Ishikawa (cell line): ENCODE measurements at regions not wholly inside any gene's neighbourhood (a gene's known extent, or its start where the extent isn't known, plus 50 kb on each side); places are given as distances from the start of the nearest gene placed in this dataset.

Experiments used
- CEBPB ChIP-seq: IDR thresholded peaks from 2 replicates; pipeline ENCODE4 v1.6.1; 2012
- EGR1 ChIP-seq: IDR thresholded peaks from 2 replicates; pipeline ENCODE4 v1.6.1; 2012
- EP300 ChIP-seq: IDR thresholded peaks from 2 replicates; pipeline ENCODE4 v1.6.1; 2012; ENCODE audit warnings: borderline replicate concordance
- NFIC ChIP-seq: IDR thresholded peaks from 2 replicates; pipeline ENCODE4 v1.6.1; 2012
- RAD21 ChIP-seq: IDR thresholded peaks from 2 replicates; pipeline ENCODE4 v1.6.1; 2012; ENCODE audit warnings: low read depth
- TAF1 ChIP-seq: IDR thresholded peaks from 2 replicates; pipeline ENCODE4 v1.6.1; 2012; ENCODE audit warnings: low read depth, mild to moderate bottlenecking
- TCF12 ChIP-seq: IDR thresholded peaks from 2 replicates; pipeline ENCODE4 v1.6.1; 2012; ENCODE audit warnings: low read depth
- TEAD4 ChIP-seq: IDR thresholded peaks from 2 replicates; pipeline ENCODE4 v1.6.1; 2012
- TF ChIP-seq, protein P1 (sequence below): IDR thresholded peaks from 2 replicates; pipeline ENCODE4 v1.6.1; 2012; ENCODE audit warnings: low read depth, mild to moderate bottlenecking
- TF ChIP-seq, protein P2 (sequence below): IDR thresholded peaks from 2 replicates; pipeline ENCODE4 v1.6.1; 2012

DNA sequence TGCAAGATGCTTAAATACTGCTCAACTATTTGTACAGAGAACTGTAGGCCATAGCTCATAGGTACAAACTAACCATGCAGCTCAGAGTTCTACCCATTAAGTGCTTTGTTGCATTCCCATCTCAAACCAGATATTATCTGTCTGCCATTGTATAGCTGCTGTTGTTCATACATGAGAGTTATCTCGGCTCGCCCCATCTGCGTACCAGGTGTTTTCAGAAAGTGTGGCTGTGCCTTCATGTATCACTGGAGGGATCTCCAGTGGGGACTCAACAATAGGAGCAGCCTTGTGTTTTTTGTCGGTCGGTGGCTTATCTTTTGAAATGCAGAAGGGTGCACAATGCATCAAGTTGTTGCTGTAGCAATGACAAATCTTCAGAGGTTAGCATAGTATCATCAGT lies 678.3 kb downstream of the RERGL start:
- no peak for TF ChIP-seq NFIC
- TF ChIP-seq TEAD4, result no peak
- TF ChIP-seq EGR1, result no peak
- TF ChIP-seq RAD21, result no peak
- TF ChIP-seq, protein P1, sequence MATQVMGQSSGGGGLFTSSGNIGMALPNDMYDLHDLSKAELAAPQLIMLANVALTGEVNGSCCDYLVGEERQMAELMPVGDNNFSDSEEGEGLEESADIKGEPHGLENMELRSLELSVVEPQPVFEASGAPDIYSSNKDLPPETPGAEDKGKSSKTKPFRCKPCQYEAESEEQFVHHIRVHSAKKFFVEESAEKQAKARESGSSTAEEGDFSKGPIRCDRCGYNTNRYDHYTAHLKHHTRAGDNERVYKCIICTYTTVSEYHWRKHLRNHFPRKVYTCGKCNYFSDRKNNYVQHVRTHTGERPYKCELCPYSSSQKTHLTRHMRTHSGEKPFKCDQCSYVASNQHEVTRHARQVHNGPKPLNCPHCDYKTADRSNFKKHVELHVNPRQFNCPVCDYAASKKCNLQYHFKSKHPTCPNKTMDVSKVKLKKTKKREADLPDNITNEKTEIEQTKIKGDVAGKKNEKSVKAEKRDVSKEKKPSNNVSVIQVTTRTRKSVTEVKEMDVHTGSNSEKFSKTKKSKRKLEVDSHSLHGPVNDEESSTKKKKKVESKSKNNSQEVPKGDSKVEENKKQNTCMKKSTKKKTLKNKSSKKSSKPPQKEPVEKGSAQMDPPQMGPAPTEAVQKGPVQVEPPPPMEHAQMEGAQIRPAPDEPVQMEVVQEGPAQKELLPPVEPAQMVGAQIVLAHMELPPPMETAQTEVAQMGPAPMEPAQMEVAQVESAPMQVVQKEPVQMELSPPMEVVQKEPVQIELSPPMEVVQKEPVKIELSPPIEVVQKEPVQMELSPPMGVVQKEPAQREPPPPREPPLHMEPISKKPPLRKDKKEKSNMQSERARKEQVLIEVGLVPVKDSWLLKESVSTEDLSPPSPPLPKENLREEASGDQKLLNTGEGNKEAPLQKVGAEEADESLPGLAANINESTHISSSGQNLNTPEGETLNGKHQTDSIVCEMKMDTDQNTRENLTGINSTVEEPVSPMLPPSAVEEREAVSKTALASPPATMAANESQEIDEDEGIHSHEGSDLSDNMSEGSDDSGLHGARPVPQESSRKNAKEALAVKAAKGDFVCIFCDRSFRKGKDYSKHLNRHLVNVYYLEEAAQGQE, result no peak
- TF ChIP-seq EP300, result no peak
- no peak for TF ChIP-seq TCF12
- TF ChIP-seq, protein P2, sequence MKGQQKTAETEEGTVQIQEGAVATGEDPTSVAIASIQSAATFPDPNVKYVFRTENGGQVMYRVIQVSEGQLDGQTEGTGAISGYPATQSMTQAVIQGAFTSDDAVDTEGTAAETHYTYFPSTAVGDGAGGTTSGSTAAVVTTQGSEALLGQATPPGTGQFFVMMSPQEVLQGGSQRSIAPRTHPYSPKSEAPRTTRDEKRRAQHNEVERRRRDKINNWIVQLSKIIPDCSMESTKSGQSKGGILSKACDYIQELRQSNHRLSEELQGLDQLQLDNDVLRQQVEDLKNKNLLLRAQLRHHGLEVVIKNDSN, result no peak
- no peak for TF ChIP-seq TAF1
- TF ChIP-seq CEBPB, result no peak
